Activated CD8-positive, alpha-beta memory T cell treated with anti-CD3 and anti-CD28 coated beads for 24 hours (primary cell): ENCODE measurements at regions not wholly inside any gene's neighbourhood (a gene's known extent, or its start where the extent isn't known, plus 50 kb on each side); places are given as distances from the start of the nearest gene placed in this dataset.

Source experiments
- DNase-seq: peaks from one replicate; pipeline ENCODE4 v3.0.0-alpha.2; 2020

DNA sequence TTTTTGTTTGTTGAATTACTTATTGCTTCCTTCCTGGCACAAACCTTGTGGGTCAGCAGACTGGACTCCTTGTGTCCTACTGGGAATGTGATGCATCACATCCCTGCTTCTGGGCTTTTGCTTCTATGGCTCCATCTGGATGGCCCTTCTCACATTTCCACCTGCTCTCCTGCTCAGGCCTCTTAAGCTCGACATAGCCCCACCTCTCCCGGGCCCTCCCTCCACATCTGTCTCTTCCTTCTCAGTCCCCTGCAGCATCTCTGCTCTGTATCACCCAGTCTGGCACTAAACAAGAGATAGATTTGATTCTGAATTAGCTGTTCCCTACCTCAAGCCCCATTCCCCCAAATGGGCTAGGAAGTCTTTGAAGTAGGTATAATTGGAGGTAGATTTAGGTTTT lies 356.8 kb downstream of the DHX35 start:
- no peak for DNase-seq

DNA sequence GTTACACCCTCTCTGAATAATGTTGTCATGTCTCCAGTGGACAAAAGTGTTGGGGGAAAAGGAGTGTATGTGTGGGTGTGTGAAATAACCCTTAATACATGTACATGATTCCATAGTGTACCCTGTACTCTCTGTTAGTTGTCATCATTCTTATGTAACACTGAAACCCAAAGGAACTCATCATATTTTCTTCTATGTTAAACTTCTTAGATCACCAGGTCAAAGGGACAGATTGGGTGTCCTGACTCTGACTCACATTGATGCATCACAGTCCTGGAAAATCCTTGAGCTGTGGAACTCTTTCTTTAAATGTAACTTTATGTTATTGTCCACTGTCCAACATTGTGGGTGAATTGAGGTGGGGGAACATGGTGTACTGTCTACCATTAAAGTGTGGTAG lies 350.5 kb downstream of the DHX35 start:
- no peak for DNase-seq

DNA sequence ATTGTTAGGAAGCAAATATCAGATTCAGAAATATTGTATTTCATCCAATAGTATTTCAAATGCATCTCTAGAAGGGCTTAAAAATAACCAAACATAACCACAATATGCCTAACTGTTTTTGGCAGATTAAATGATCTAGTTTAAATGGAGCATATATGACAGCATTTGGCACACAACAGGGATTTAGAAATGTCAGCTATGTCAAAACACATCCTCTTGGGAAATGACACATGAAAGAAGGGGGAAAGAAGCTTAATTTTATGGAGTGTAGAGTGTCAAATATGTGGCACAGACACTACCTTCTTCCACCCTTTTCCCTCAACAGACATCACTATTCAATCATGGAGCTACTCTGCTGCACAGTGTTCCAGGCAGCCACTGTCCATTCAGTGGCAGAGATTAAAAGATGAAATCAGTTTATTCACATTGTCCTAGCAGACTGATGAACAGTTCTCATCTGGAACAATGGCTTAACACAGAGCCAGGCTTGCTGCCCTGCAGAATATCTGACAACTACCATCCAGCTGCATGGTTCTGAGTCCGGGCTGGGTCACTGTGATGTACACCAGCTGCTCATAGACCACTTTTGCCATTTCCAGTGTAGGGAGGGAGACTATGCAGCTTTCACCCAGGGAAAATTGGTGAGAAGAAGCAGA lies 349.8 kb downstream of the DHX35 start:
- no peak for DNase-seq

GRCh38 chr20:39310363-39310995 lies 348.3 kb downstream of the DHX35 start:
- no peak for DNase-seq

DNA sequence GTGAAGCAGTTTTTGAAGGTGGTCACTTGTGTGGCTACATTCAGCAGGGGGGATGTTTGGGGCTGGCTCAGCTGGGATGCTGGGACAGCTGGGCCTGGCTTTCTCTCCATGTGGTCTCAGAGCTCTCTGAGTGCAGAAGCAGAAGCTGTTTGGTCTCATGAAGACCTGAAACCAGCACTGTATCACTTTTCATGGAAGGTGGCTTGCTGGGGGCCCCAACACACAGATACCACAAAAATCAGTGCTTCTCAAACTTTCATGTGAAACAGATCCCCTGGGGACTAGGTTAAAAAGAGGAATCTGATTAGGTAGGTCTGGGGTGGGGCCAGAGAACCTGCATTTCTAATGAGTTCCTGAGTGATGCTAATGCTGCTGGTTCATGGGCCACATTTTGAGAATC lies 347.3 kb downstream of the DHX35 start:
- DNase-seq, result no peak

- DNase-seq, result no peak
These were observed 340.2 kb downstream of the DHX35 start for GRCh38 chr20:39302312-39302711.

DNA sequence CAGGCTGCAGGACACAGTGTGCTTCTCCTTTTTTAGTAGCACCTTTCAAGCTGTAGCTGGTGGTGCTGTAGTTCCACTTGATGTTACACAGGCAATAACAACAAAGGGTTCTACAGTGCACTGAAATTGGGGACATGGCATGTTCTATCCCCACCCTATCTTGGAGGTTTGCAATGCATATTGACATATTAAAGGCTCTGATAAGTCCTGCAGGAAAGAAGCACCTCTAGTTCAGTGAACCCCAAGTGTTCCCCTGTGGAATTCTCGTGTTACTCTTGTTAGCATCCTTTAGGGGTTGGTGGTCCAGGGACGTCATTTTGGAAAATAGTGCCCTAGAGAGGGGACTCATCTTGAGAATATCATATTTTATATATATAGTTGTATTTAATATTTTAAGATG lies 337.6 kb downstream of the DHX35 start:
- no peak for DNase-seq

DNA sequence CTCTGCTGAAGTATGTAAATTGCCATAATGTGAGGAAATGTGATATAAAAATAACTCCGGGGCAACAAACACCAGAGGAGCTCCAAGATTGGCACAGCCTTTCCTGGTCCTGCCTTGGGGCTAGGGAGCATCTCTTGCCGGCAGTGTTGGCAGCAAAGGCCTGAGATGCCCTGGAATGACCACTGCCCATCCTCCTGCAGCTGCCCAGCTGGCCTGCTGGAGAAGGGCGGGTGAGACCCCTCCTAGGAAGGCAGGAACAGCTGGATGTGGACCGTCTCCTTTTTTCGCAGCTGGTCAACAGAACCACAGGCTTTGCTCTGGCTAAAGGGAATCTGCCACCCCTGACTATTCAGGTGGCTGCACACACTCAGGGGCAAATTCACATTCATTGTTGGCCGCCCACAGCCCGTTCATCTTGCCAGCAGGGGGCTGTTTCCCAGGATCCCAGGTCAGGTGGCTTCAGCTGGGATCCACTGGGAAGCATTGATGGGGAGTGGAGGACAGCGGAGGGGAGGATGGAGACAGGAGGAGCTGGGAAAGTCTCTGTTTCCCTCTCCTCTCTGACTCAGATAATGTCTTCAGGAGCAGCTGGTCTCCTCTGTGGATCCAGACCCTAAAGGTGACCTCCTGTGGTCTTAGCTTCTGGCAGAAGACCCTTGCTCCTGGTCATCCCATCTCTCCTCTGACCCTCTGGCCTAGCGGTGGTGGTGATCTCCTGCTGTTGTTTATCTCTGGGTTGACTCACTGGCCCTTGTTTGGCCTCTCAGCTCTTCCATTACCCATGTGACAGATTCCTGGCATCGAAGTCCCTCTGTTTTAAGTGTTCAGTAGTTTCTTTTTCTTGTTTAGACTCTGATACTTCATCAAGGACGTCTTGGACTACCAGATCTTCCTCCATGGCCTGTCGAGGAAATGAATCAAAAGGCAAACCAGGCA lies 336.7 kb downstream of the DHX35 start:
- DNase-seq, result no peak

- DNase-seq, result no peak
These were observed 336.0 kb downstream of the DHX35 start for GRCh38 chr20:39298121-39298520.

- no peak for DNase-seq
These were observed 333.2 kb downstream of the DHX35 start for GRCh38 chr20:39295301-39295700.

GRCh38 chr20:39294137-39294725 lies 332.1 kb downstream of the DHX35 start:
- no peak for DNase-seq

GRCh38 chr20:39292193-39292736 lies 330.1 kb downstream of the DHX35 start:
- DNase-seq, result no peak

- DNase-seq, result no peak
These were observed 329.2 kb downstream of the DHX35 start for GRCh38 chr20:39291301-39291700.

GRCh38 chr20:39290575-39290974 lies 328.4 kb downstream of the DHX35 start:
- no peak for DNase-seq

DNA sequence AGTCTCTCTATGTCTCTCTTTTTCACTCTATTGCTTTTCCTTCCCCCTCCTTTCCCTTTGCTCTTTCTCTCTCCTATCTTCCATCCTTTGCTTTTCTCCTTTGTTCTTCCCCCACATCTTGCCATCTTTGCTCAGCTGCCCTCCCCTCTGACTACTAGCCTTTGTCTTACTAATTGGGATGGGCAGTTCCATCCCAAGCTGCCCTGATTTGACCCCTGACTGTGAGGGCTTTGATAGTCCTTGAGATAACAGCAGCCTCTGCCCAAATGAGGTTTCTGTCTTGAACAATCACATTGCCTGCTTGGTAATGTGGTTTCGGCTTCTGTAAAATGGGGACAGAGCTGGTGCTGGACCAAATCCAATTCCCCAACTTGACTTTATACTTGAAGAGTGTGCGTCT lies 327.7 kb downstream of the DHX35 start:
- DNase-seq, result no peak

- no peak for DNase-seq
These were observed 327.2 kb downstream of the DHX35 start for GRCh38 chr20:39289316-39289715.

DNA sequence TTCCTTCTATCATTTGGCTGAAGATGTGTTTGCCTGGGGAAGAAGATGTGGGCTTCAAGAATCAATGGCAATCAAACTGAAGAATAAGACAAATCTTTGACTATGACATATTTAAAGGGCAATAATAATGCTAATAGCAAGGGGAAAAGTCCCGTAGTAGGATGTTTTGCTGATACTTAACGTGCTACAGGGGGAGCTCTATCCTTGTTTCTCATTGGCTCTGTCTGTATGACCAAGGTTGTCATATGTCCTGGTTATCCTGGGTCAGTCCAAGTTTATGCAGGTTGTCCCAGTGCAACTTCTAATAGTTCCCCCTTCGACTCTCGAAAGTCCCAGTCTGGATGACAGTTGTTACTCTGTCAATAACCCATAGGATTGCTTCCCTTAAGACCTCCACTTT lies 321.3 kb downstream of the DHX35 start:
- DNase-seq, result no peak

DNA sequence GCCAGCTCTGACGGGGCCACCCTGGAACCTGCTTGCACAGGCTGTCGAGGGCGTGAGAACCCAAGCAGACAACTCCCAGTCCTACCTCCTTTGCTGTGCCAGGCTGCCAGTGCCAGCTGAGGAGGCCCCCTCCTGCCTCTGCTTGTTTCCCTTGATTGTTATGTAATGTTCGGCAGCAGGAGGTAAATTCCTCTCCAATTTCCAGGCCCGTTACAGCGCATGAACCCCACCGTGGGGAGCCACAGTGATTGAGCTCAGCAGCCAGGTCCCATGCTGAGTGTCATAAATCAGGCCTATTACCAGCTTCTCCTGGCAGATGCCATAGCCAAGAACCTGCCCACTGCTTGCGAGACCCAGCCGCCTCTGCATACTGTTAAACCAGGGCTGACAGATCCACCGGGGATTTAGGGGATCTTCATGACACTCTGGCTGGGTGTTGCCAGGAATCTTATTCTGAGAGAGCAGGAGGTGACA lies 320.5 kb downstream of the DHX35 start:
- no peak for DNase-seq

DNA sequence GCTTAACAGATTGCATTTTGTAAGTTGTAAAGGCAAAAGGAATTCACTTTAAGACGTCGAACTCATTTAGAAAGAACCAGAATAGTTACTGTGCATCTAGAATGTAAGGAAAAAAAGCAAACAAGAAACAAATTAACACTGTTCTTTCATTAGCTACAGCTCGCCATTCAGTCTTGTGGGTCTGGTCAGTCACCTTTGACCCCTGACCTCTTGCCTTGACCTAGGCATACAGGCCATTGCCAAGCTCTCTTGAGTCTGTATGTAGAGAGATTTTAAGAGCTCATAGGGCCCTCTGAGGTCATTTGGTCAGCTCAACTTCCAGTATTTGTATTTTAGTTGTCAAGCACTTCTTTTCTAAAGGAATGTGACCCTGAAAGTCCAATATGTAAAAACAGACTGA lies 318.7 kb downstream of the DHX35 start:
- no peak for DNase-seq

DNA sequence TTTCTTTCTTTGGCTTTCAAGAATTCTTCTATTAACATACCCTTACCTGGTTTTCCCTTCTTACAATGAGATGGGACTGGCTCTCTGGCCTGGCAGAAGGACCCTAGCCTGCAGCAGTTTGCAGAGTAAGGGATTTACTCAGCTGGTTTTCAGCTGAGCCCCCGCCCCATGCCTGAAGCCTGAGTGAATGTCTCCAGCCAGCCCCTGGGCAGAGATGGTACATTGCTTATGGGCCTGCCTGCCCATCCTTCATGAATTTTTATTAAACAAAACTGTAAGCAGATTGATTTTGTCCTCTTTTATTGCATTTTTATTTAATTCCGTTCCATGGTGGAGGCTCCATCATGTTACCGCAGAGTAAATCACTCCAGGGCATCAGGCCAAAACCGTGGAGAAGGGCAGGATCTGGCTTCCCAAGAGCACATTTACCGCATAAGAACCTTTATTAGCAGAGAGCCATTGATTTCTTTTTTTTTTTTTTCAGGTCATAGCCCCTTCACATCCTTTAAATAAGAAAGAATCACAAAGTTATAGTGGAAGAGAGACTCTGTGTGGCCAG lies 316.2 kb downstream of the DHX35 start:
- DNase-seq, result no peak

GRCh38 chr20:39277185-39277584 lies 315.0 kb downstream of the DHX35 start:
- no peak for DNase-seq

- no peak for DNase-seq
These were observed 308.9 kb downstream of the DHX35 start for GRCh38 chr20:39270837-39271604.
